ENCODE measurements at regions not wholly inside any gene's neighbourhood (a gene's known extent, or its start where the extent isn't known, plus 50 kb on each side); places are given as distances from the start of the nearest gene placed in this dataset.

DNA sequence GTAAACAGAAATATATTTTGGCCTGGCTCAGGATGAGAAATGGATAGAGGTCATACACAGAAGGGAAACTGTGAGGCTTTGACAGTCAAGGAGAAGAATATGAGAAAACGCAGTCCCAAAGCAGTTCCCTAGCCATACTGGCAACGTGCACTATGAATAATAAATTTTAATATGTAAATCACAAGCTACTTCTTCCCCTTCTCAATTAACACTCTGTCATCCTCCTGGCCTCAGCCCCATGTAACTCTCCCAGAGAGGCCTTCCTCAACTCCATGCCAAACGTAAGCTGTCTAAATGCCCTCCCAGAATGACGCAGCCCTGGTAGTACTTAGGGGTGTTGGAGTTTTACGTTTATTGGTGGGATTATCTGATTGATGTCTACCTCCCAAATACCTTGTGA lies 732.6 kb downstream of the LIG4 start:
- Histone ChIP-seq H3K27me3 (ENCODE audit: low read depth) (no peaks in the 10 kb centered on the region), H3K27ac (replicated peaks) (no peak overlapping the region), H3K36me3 (no peaks in the 10 kb centered on the region), H3K9me3 (replicated peaks) (peaks cover 8% of the 10 kb centered on the region), H3K4me1 (no peaks in the 10 kb centered on the region), H3K4me3 (no peak overlapping the region)
- intact Hi-C loops (cut with micrococcal nuclease), result no loop called here
- DNase-seq, result no peak
- TF ChIP-seq, protein P1, sequence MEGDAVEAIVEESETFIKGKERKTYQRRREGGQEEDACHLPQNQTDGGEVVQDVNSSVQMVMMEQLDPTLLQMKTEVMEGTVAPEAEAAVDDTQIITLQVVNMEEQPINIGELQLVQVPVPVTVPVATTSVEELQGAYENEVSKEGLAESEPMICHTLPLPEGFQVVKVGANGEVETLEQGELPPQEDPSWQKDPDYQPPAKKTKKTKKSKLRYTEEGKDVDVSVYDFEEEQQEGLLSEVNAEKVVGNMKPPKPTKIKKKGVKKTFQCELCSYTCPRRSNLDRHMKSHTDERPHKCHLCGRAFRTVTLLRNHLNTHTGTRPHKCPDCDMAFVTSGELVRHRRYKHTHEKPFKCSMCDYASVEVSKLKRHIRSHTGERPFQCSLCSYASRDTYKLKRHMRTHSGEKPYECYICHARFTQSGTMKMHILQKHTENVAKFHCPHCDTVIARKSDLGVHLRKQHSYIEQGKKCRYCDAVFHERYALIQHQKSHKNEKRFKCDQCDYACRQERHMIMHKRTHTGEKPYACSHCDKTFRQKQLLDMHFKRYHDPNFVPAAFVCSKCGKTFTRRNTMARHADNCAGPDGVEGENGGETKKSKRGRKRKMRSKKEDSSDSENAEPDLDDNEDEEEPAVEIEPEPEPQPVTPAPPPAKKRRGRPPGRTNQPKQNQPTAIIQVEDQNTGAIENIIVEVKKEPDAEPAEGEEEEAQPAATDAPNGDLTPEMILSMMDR (IDR thresholded peaks at IDR 0.05; ENCODE audit: borderline replicate concordance), result no peak

DNA sequence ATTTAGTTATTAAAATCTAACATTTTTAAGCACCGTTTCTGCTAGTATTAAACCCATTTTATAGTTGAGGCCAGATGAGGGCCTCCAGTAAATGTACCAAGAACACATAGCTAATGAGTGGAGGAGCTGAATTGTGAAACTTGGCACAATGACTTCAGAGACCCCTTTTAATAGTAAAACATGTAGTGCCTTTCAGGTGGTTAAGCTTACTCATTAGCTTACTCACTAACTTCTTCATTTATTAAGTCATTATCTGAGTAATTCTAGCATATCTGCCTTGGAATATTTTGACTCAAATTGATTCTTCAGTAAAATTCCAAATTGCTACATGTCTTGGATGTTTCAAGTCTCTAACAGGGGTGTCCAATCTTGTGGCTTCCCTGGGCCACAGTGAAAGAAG lies 735.2 kb downstream of the LIG4 start:
- no peak for DNase-seq
- intact Hi-C loops (cut with micrococcal nuclease), result no loop called here
- Histone ChIP-seq H3K9me3 (replicated peaks) (no peaks in the 10 kb centered on the region), H3K36me3 (no peaks in the 10 kb centered on the region), H3K4me1 (no peaks in the 10 kb centered on the region), H3K4me3 (no peak overlapping the region), H3K27ac (replicated peaks) (no peak overlapping the region), H3K27me3 (ENCODE audit: low read depth) (no peaks in the 10 kb centered on the region)
- TF ChIP-seq, protein P1 (IDR thresholded peaks at IDR 0.05; ENCODE audit: borderline replicate concordance), result no peak

DNA sequence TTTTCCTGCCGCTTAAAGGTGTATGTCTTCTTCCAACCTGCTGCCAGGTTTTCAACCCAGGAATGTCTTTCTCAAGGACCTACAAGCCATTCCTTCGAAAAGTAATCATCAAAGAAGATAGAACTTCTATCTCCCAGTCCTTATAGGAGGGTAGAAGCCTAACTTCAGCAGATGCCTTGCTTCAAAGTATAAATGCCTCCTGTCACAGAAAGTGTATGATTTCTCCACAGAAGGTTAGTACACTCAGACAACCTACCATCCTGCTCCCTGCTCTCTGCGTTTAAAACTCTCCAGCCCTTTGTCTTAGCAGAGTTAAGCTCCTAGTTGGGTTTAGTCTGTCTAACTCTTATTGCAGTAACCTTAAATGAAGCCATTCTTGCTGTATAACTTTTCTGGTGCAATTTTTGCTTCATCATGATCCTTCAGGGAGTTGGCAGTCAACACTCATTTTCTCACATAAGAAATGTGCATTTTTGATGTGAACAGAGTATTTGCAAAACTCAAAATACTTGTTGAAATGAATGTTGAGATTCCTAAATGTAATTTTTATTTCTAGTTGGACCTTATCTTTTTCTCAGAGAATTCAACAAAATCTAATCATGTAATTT lies 737.5 kb downstream of the LIG4 start:
- H3K9me3 ChIP-seq (replicated peaks), result no peaks in the 10 kb centered on the region
- no peaks in the 10 kb centered on the region for H3K36me3 ChIP-seq
- TF ChIP-seq, protein P1 (IDR thresholded peaks at IDR 0.05; ENCODE audit: borderline replicate concordance), result no peak
- H3K4me3 ChIP-seq, result no peak overlapping the region
- intact Hi-C loops (cut with micrococcal nuclease), result no loop called here
- no peaks in the 10 kb centered on the region for H3K4me1 ChIP-seq
- H3K27me3 ChIP-seq (ENCODE audit: low read depth), result no peaks in the 10 kb centered on the region
- no peak overlapping the region for H3K27ac ChIP-seq (replicated peaks)
- no peak for DNase-seq

DNA sequence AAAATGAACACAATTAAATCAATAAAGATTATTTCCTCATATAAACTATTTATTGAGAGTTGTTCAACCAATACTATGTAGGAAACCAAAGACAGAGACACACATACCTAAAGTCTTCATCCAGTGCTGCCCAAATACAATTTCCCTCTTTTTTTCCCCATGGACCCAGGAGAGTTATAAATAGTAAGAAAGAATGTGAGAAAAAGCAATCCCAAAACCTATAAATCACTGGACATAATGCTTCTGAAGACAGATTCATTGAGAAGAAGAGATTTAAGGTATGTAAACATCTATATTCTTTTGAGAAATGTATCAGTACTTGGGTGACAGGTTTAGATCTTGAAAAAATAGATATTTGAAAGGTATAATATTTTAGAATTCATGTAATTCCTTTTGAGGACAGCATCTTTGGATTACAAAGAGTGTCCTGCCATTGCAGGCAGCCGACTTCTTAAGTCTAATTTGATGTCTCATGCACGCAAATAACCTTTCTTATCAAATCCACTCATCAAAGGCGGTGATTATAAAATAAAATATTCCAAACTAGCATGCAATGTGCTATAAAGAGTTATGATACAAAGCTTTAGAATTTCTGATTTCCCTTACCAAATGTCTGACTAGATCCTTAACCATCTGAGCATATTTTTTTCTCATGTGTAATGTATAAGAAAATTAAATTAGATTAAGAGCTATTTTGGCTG lies 739.4 kb downstream of the LIG4 start:
- Histone ChIP-seq H3K27me3 (ENCODE audit: low read depth) (no peaks in the 10 kb centered on the region), H3K36me3 (no peaks in the 10 kb centered on the region), H3K9me3 (replicated peaks) (no peaks in the 10 kb centered on the region), H3K4me3 (no peak overlapping the region), H3K4me1 (no peaks in the 10 kb centered on the region), H3K27ac (replicated peaks) (no peak overlapping the region)
- DNase-seq, result no peak
- intact Hi-C loops (cut with micrococcal nuclease), result no loop called here
- TF ChIP-seq, protein P1 (IDR thresholded peaks at IDR 0.05; ENCODE audit: borderline replicate concordance), result no peak

DNA sequence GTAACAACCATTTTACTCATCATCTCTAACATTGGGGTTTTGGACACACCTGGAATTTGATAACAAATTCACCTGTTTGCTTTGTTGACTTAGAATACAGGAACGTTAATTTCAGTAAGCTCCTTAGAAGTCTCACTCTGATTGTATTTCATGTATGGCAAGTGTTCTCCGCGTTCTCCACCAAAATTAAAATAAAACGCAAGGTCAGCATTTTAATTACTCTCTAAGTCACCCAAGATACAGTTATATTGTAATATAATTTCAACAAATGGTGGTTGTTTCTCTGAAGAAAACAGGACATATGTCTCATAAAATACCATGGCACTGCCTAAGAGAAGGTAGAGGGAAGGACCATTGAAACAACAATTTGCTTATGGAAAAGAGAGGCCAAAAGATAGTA lies 742.1 kb downstream of the LIG4 start:
- Histone ChIP-seq H3K36me3 (no peaks in the 10 kb centered on the region), H3K27me3 (ENCODE audit: low read depth) (no peaks in the 10 kb centered on the region), H3K4me3 (no peak overlapping the region), H3K27ac (replicated peaks) (no peak overlapping the region), H3K9me3 (replicated peaks) (no peaks in the 10 kb centered on the region), H3K4me1 (no peaks in the 10 kb centered on the region)
- no peak for DNase-seq
- TF ChIP-seq, protein P1 (IDR thresholded peaks at IDR 0.05; ENCODE audit: borderline replicate concordance), result no peak
- intact Hi-C loops (cut with micrococcal nuclease), result no loop called here

All from left ventricle myocardium inferior (tissue), 1 donor.